NT2/D1 (cell line): ENCODE measurements at regions not wholly inside any gene's neighbourhood (a gene's known extent, or its start where the extent isn't known, plus 50 kb on each side); places are given as distances from the start of the nearest gene placed in this dataset.
"Not testable (repeated sequence)": the region's sequence is repeated elsewhere in the genome, so short reads cannot be mapped to it uniquely, and the experiment has no call there.

Experiments used
- DNase-seq: peaks from one replicate; pipeline ENCODE4 v3.0.0-alpha.2; 2011; ENCODE audit warnings: low read depth, low spot score
- H3K27me3 ChIP-seq: 2 replicates; pipeline ENCODE4 v1.6.0; 2011; ENCODE audit warnings: mild to moderate bottlenecking; ENCODE audit not compliant: insufficient read length, insufficient read depth
- H3K36me3 ChIP-seq: 2 replicates; pipeline ENCODE4 v1.6.1; 2011; ENCODE audit warnings: mild to moderate bottlenecking, low read length, mixed read lengths; ENCODE audit not compliant: insufficient read depth, insufficient read length
- H3K4me1 ChIP-seq: 2 replicates; pipeline ENCODE4 v1.5.1; 2011; ENCODE audit not compliant: insufficient read depth, insufficient read length
- H3K4me3 ChIP-seq: 2 replicates; pipeline ENCODE4 v1.5.1; 2011; ENCODE audit warnings: low read depth; ENCODE audit not compliant: insufficient read length
- H3K9ac ChIP-seq: 2 replicates; pipeline ENCODE4 v1.6.0; 2011; ENCODE audit warnings: low read depth; ENCODE audit not compliant: insufficient read length
- H3K9me3 ChIP-seq: 2 replicates; pipeline ENCODE4 v1.5.1; 2011; ENCODE audit warnings: mild to moderate bottlenecking, low read length; ENCODE audit not compliant: insufficient read depth
- SUZ12 ChIP-seq: IDR thresholded peaks from 2 replicates; pipeline ENCODE4 v1.6.1; 2011; ENCODE audit not compliant: insufficient read length, insufficient read depth; ENCODE audit errors: extremely low read depth
- YY1 ChIP-seq: IDR thresholded peaks from 2 replicates; pipeline ENCODE4 v1.6.1; 2011; ENCODE audit not compliant: insufficient read length, insufficient read depth
- ZNF274 ChIP-seq: IDR thresholded peaks from 2 replicates; pipeline ENCODE4 v1.6.1; 2011; ENCODE audit warnings: mild to moderate bottlenecking, low read depth, low read length

DNA sequence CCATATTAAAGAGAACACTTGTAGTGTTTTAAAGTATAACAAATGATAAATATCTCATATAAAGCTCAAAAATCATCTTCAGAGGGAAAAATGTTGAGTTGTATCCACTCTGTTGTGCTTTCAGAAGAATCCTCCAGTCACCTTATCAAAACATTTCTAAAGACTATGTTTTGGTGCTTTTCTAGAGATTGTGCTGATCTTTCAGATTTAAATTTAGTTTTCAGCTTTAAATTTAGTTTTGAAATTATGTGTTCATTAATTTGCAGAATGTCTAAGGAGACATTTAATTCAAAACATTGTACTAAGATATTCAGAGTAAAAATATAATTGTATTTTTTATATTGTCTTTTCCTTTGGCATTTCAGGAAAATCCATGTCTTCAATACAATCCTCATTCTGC is 303.1 kb upstream of the KYNU start:
- Histone ChIP-seq H3K36me3 (no peaks in the 10 kb centered on the region), H3K27me3 (no peaks in the 10 kb centered on the region), H3K9me3 (no peaks in the 10 kb centered on the region), H3K4me1 (no peaks in the 10 kb centered on the region), H3K9ac (no peak overlapping the region), H3K4me3 (no peak overlapping the region)
- no peak for TF ChIP-seq ZNF274
- TF ChIP-seq YY1, result no peak
- TF ChIP-seq SUZ12, result no peak
- no peak for DNase-seq

GRCh38 chr2:142572346-142573132 is 304.9 kb upstream of the KYNU start:
- no peak overlapping the region for H3K9ac ChIP-seq
- no peaks in the 10 kb centered on the region for H3K4me1 ChIP-seq
- no peaks in the 10 kb centered on the region for H3K27me3 ChIP-seq
- no peak for DNase-seq
- no peaks in the 10 kb centered on the region for H3K36me3 ChIP-seq
- no peaks in the 10 kb centered on the region for H3K9me3 ChIP-seq
- TF ChIP-seq SUZ12 (no peak), ZNF274 (no peak), YY1 (no peak)
- H3K4me3 ChIP-seq, result no peak overlapping the region

DNA sequence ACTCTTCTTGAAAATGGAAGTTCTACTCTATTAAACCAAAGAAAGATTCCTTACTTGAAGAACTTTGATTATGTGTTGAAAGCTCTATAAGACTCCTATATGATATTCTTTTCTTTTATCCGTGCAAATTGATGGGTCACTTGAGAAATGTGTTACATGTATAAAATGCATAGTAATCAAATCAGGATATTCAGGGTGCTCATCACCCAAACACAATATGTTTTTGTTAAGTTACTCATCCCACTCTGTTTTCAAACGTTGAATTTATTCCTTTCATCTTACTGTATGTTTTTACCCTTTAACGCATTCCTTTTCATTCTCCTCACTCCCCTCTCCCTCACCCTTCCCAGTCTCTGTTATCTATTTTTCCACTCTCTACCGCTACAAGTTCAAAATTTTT is 305.5 kb upstream of the KYNU start:
- no peaks in the 10 kb centered on the region for H3K4me1 ChIP-seq
- H3K27me3 ChIP-seq, result no peaks in the 10 kb centered on the region
- no peaks in the 10 kb centered on the region for H3K36me3 ChIP-seq
- DNase-seq, result no peak
- TF ChIP-seq YY1 (no peak), SUZ12 (no peak), ZNF274 (no peak)
- no peak overlapping the region for H3K4me3 ChIP-seq
- no peak overlapping the region for H3K9ac ChIP-seq
- H3K9me3 ChIP-seq, result no peaks in the 10 kb centered on the region

DNA sequence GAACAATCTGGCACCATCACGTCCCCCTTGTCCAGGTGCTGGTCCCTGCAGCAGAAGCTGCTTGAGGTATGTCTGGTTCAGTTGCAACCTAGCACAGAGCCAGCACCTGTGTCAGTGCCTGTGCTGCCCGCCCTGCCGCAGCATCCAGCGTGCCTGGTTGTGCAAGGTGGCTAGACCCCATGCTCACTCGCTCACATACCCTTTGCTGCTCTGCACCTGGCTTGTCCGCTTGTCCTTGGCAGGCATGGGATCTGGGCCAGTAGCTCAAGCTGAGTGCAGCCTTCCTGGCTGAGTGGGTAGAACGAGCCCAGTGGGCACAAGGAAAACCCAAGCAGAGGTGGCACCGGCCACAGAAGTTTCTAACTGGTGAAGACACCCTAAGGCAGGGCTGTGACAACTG is 314.6 kb upstream of the KYNU start:
- TF ChIP-seq YY1, result no peak
- TF ChIP-seq SUZ12, result no peak
- no peak for TF ChIP-seq ZNF274
- no peaks in the 10 kb centered on the region for H3K4me1 ChIP-seq
- H3K4me3 ChIP-seq, result no peak overlapping the region
- no peak for DNase-seq
- no peaks in the 10 kb centered on the region for H3K27me3 ChIP-seq
- no peaks in the 10 kb centered on the region; the same call in 1 of the 2 replicates for H3K9me3 ChIP-seq
- H3K9ac ChIP-seq, result no peak overlapping the region
- no peaks in the 10 kb centered on the region for H3K36me3 ChIP-seq

- Histone ChIP-seq H3K27me3 (no peaks in the 10 kb centered on the region), H3K4me1 (no peaks in the 10 kb centered on the region), H3K36me3 (no peaks in the 10 kb centered on the region), H3K9ac (no peak overlapping the region), H3K9me3 (no peaks in the 10 kb centered on the region; the same call in 1 of the 2 replicates), H3K4me3 (no peak overlapping the region)
- TF ChIP-seq YY1, result no peak
- no peak for TF ChIP-seq ZNF274
- TF ChIP-seq SUZ12, result no peak
- no peak for DNase-seq
These were observed 315.8 kb upstream of the KYNU start for GRCh38 chr2:142561656-142562055.

DNA sequence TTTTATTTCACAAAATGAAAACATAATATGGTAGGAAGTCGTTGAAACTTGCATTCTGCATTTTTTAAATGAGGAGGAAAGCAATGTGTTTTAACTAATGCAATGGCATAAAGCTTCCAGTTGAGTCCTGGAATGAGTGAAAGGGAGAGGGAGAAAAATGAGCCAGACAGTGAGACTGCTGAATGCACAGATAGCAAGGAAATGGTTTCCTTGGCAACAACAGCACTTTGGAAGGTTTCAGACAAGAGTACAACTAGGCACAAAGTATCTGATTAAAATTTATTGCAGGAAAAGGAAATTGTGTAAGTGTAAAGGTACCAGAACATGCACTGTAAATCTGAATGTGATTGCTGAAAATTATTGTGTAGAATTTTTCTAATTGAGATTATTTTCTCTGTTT is 320.1 kb upstream of the KYNU start:
- no peaks in the 10 kb centered on the region for H3K4me1 ChIP-seq
- no peak overlapping the region for H3K4me3 ChIP-seq
- DNase-seq, result no peak
- H3K27me3 ChIP-seq, result no peaks in the 10 kb centered on the region
- H3K9ac ChIP-seq, result no peak overlapping the region
- H3K9me3 ChIP-seq, result no peaks in the 10 kb centered on the region; the same call in 1 of the 2 replicates
- TF ChIP-seq YY1 (no peak), ZNF274 (no peak), SUZ12 (no peak)
- no peaks in the 10 kb centered on the region for H3K36me3 ChIP-seq

- H3K9ac ChIP-seq, H3K36me3 ChIP-seq, DNase-seq, H3K9me3 ChIP-seq, H3K4me1 ChIP-seq, H3K27me3 ChIP-seq, H3K4me3 ChIP-seq: not testable (repeated sequence)
These were observed 331.5 kb upstream of the KYNU start for GRCh38 chr2:142545999-142546398.

GRCh38 chr2:142545036-142545435 is 332.4 kb upstream of the KYNU start:
- DNase-seq, result no peak
- H3K4me3 ChIP-seq, result no peak overlapping the region
- TF ChIP-seq YY1 (no peak), ZNF274 (no peak), SUZ12 (no peak)
- no peaks in the 10 kb centered on the region for H3K4me1 ChIP-seq
- H3K9me3 ChIP-seq, result peaks cover 5% of the 10 kb centered on the region; the same call in 1 of the 2 replicates
- H3K9ac ChIP-seq, result no peak overlapping the region
- H3K36me3 ChIP-seq, result no peaks in the 10 kb centered on the region
- H3K27me3 ChIP-seq, result no peaks in the 10 kb centered on the region
